ENCODE measurements at regions not wholly inside any gene's neighbourhood (a gene's known extent, or its start where the extent isn't known, plus 50 kb on each side); places are given as distances from the start of the nearest gene placed in this dataset.

- no peak overlapping the region for H3K4me3 ChIP-seq
- no peak overlapping the region for H3K27ac ChIP-seq
- no peaks in the 10 kb centered on the region for H3K4me1 ChIP-seq
- no peak for TF ChIP-seq USF2 (IDR thresholded peaks at IDR 0.05)
- no peak for TF ChIP-seq ESRRA (IDR thresholded peaks at IDR 0.05; ENCODE audit: borderline replicate concordance, low read length)
- no peak for TF ChIP-seq FOSB (CRISPR knock-in tag; IDR thresholded peaks at IDR 0.05)
- ChIA-PET CTCF (interaction anchor here (0.7 to 2.0 kb wide), 2 partner anchors 18 to 20 kb away, joined by 3 to 4 read pairs; no protein-coding TSS in a partner anchor), POLR2A (no interaction called here)
- H3K9me3 ChIP-seq = no peaks in the 10 kb centered on the region
- H3K4me2 ChIP-seq = no peak overlapping the region
- ATAC-seq (no peak), DNase-seq (ENCODE audit: low read depth in 1 of 2, low spot score in 1 of 2) (no peak), FAIRE-seq (no peak)
- WGBS (ENCODE audit: missing lambda C conversion rate) = 84% methylated on average over 3 of the region's 3 CpGs
Observed at GRCh38 chr2:160890667-160891352, 269.4 kb upstream of the TANK start.

- ATAC-seq (no peak), DNase-seq (ENCODE audit: low read depth in 1 of 2, low spot score in 1 of 2) (no peak), FAIRE-seq (no peak)
- ChIA-PET POLR2A (no interaction called here), CTCF (interaction anchor here (2.0 kb wide), 1 partner anchor 21 kb away, joined by 4 read pairs; no protein-coding TSS in a partner anchor)
- no peaks in the 10 kb centered on the region for H3K4me1 ChIP-seq
- H3K27ac ChIP-seq = no peak overlapping the region
- H3K4me3 ChIP-seq = no peak overlapping the region
- TF ChIP-seq EP300 (IDR thresholded peaks at IDR 0.05) = no peak
- no peak for TF ChIP-seq CBX2 (IDR thresholded peaks at IDR 0.05; ENCODE audit: borderline replicate concordance, low read depth)
- no peak for TF ChIP-seq FOXS1 (CRISPR knock-in tag; IDR thresholded peaks at IDR 0.05)
- no peak for TF ChIP-seq EHF (CRISPR knock-in tag; IDR thresholded peaks at IDR 0.05)
- no peak for TF ChIP-seq NPAS2 (CRISPR knock-in tag; IDR thresholded peaks at IDR 0.05; ENCODE audit: borderline replicate concordance)
- TF ChIP-seq PBX3 (IDR thresholded peaks at IDR 0.05) = no peak
- no peak for TF ChIP-seq HDAC2 (IDR thresholded peaks at IDR 0.05)
- TF ChIP-seq MYC (IDR thresholded peaks at IDR 0.05; ENCODE audit: borderline replicate concordance, low read length) = no peak
- TF ChIP-seq SMC3 (IDR thresholded peaks at IDR 0.05) = no peak
- no peak for TF ChIP-seq GATA3 (IDR thresholded peaks at IDR 0.05; ENCODE audit: borderline replicate concordance)
- no peak for TF ChIP-seq HOXB13 (CRISPR knock-in tag; IDR thresholded peaks at IDR 0.05; ENCODE audit: low read depth)
- TF ChIP-seq RNF2 (IDR thresholded peaks at IDR 0.05; ENCODE audit: borderline replicate concordance, low read depth) = no peak
- TF ChIP-seq HOXA7 (CRISPR knock-in tag; IDR thresholded peaks at IDR 0.05) = no peak
- no peak for TF ChIP-seq TFCP2L1 (CRISPR knock-in tag; IDR thresholded peaks at IDR 0.05)
- TF ChIP-seq MAFK (IDR thresholded peaks at IDR 0.05; ENCODE audit: partially characterized antibody) = no peak
- TF ChIP-seq CTCF (IDR thresholded peaks at IDR 0.05) = no peak
- no peak for TF ChIP-seq REST (IDR thresholded peaks at IDR 0.05)
- no peak for TF ChIP-seq ZNF302 (CRISPR knock-in tag; IDR thresholded peaks at IDR 0.05)
- TF ChIP-seq MAZ (IDR thresholded peaks at IDR 0.05; ENCODE audit: borderline replicate concordance, low read depth, low read length) = no peak
- TF ChIP-seq KDM5A (IDR thresholded peaks at IDR 0.05) = no peak
- 93% methylated on average over 6 of the region's 6 CpGs for WGBS (ENCODE audit: missing lambda C conversion rate)
- no peaks in the 10 kb centered on the region for H3K9me3 ChIP-seq
- no peak overlapping the region for H3K4me2 ChIP-seq
Observed at GRCh38 chr2:160891353-160891740, 268.9 kb upstream of the TANK start.
